NCI-H146 treated with DMSO at 0.1 percent for 48 hours (cell line): ENCODE measurements at regions not wholly inside any gene's neighbourhood (a gene's known extent, or its start where the extent isn't known, plus 50 kb on each side); places are given as distances from the start of the nearest gene placed in this dataset.
"Not testable (repeated sequence)": the region's sequence is repeated elsewhere in the genome, so short reads cannot be mapped to it uniquely, and the experiment has no call there.

Experiments
- DNase-seq: peaks from one replicate; lab custom pipeline; 2025; ENCODE audit not compliant: unreplicated experiment; lab: John Stamatoyannopoulos, UW

DNA sequence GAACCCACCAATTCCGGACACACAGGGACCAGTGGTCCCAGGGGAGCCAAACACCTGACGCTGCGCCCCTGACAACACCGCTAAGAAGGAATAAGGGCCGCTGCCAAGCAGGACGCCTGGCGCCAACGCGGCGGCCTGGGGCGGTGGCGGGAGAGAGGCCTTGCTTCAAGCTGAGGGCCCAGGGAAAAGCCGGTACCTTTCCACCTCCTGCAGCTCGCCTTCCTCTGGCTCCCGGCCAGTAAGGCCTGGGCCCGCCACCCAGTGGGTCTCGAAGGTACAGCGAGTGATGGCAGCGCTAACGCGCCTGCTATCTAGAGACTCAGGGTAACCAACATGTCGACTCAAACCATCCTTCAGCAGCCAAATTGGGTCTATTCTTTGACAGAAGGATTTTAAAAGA is 1074.1 kb downstream of the SI start:
- DNase-seq = no peak

DNA sequence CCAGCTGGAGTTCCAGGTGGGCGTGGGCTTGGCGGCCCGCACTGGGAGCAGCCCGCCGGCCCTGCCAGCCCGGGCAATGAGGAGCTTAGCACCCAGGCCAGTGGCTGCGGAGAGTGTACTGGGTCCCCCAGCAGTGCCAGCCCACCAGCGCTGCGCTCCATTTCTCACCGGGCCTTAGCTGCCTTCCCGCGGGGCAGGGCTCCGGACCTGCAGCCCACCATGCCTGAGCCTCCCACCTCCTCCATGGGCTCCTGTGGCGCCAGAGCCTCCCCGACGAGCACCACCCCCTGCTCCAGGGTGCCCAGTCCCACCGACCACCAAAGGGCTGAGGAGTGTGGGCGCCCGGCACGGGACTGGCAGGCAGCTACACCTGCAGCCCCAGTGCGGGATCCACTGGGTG is 1075.3 kb downstream of the SI start:
- not testable (repeated sequence) for DNase-seq

- no peak for DNase-seq
These were observed 1094.4 kb downstream of the SI start for GRCh38 chr3:163983940-163984339.

- no peak for DNase-seq
These were observed 1106.4 kb downstream of the SI start for GRCh38 chr3:163971861-163972260.

DNA sequence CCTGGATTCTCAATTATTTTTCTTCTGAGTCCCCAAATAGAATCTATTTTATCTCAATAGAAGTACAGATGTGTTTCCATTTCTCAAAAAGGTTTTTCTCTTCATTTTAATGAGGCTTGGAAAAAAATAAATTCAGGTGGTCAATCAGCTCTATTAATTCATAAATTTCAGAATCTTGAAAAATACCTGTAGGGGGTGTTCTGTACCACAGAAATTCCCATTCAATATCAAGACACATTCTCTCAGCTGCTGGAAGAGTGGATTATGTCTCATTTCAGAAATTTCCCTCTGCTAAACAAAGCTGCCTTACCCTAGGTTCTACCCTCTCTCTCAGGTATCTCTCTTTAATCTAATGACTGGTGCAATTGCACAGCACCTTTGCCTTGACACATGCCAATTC is 1121.2 kb downstream of the SI start:
- DNase-seq = no peak

- no peak for DNase-seq
These were observed 1124.8 kb downstream of the SI start for GRCh38 chr3:163953526-163953925.

GRCh38 chr3:163952499-163952898 is 1125.8 kb downstream of the SI start:
- DNase-seq = no peak

DNA sequence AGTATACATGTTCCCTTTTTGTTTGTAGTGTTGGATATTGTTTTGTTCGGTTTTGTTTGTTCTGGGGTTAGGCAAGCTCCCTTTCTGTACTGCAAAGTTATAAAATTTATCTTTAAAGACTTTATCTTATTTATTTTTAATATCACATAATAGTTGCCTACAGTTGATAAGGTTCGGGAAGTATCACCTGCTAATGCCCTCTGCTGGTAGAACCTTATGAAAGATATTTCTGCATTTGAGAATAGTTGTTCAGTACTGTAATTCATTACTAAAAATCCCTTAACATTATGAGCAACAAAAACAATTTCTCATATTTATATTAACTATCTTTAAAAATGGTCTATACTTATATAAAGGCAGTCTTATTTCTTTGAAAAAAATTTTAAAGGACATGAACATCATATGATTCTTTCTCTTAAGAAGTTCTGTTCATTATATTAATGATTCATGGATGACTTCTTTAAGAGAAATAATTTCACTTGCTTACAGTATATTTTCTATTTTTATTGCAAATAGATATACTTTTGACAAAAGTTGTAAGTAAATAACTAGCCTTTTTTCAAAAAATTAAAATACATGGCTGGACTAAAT is 1126.8 kb downstream of the SI start:
- no peak for DNase-seq

- DNase-seq = no peak
These were observed 1131.5 kb downstream of the SI start for GRCh38 chr3:163946785-163947184.

DNA sequence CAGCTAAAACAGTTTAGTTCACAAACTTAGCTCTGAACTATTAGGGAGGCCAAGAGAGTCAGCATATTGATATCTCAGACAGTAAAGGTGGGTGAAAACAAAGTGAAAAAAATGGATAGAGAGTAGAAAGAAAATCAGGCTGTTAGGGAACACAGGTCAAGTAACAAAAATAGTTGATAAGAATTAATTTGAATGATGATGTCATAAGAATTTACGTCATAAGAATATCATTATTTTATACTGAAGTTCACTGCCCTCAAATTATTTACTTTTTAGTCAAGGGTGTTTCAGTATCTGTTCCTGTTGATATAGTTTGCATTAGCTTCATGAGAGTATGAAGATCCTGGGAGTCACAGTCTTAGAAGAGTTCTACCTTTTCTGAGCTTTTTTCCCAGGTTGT is 1134.6 kb downstream of the SI start:
- DNase-seq = no peak

DNA sequence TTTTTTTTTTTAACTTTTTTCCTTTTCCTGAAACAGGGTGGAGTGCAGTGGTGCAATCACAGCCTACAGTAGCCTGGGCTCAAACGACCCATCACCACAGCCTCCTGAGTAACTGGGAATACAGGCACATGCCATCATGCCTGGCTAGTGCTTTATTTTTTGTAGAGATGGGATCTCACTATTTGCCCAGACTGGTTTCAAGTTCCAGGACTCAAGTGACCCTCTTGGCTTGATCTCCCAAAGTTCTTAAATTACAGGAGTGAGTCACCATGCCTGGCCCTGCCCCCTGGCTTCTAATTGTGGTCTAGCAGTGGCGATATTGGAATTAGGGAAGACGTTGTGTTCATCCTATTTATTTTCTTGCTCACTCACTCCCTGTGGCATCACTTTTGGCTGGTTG is 1138.4 kb downstream of the SI start:
- no peak for DNase-seq

- no peak for DNase-seq
These were observed 1141.8 kb downstream of the SI start for GRCh38 chr3:163936543-163936942.

- DNase-seq = no peak
These were observed 1142.9 kb downstream of the SI start for GRCh38 chr3:163935411-163935810.

DNA sequence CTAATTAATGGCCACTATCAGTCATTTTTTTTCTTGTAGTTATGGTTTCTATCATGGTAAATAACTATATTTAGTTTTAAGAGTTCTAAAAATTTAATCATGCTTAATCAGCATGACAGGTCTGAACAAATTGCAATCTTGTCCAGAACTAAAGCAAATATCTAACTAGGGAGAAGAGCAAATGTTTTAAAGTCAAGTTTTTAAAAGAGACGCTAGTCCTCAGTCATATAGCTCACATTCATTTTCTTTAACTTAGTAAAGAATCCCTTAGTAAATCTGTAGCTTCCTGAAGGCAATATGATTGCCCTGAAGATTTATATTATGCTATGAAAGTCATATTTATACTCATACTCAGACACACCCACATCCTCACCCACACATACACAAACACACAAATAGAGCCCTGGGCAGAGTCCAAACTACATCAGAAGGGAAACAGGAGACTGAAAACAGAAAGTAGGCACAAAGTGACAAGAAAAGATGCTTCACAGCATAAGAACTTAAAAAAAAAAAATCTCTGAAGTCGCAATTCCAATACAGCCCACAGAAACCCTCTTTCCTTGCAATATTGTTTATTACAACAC is 1149.1 kb downstream of the SI start:
- DNase-seq = no peak

GRCh38 chr3:163927521-163927920 is 1150.8 kb downstream of the SI start:
- no peak for DNase-seq

GRCh38 chr3:163924600-163924999 is 1153.7 kb downstream of the SI start:
- peak; percentile 28 for DNase-seq

DNA sequence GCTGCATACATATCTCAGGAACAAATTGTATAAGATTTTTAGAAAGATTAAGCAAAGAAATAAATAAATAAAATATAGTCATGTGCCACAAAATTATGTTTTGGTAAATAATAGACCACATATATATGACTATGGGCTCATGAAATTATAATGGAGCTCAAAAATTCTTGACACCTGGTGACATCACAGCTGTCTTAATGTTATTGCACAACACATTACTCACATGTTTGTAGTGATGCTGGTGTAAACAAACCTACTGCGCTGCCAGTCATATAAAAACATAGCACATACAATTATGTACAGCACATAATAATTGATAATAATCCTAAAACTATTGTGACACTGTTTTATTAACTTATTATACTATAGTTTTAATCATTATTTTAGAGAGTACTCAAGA is 1159.1 kb downstream of the SI start:
- DNase-seq = no peak

DNA sequence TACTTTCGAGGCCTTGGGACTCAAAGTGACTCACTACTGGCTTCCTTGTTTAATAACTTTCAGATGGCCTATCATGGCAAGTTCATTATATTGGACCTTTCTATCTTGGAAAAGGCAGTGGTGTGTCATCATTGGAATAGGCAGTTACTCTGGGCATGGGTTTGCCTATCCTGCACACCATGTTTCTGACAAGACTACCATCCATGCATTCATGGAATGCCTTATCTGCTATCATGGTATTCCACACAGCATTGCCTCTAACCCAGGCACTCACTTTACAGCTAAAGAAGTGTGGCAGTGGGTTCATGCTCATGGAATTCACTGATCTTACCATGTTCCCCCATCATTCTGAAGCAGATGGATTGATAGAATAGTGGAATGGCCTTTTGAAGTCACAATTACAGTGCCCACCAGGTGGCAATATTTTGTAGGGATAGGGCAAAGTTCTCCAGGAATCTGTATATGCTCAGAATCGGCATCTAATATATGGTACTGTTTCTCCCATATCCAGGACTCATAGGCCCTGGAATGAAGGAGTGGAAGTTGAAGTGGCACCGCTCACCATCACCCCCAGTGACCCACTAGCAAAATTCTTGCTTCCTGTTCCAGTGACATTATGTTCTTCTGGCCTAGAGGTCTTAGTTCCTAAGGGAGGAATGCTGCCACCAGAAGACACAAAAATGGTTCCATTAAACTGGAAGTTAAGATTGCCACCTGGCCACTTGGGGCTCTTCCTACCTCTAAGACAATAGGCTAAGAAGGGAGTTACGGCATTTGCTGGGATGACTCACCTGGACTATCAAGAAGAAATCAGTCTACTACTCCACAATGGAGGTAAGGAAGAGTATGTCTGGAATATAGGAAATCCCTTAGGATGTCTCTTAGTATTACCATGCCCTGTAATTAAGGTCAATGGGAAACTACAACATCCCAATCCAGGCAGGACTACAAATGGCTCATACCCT is 1161.4 kb downstream of the SI start:
- peak; percentile 22 for DNase-seq

- DNase-seq = no peak
These were observed 1163.0 kb downstream of the SI start for GRCh38 chr3:163915280-163915679.

DNA sequence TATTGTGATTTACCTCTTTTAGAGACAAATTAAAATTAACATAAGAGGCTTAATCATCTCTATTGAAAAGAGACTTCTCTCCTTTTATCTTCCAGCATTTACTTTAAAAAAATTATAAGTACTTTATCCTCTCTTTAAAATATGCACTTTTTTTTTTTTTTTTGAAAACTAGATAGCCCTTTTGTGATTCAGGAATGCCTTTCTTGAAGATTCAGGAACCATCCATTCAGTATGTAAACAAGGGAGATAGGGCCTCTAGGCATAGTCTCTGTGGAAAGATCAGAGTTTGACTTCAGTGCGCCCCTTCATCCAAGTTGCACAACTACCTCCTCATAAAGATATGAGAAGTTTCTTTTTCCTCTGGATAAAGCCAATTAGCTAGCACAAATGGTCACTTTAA is 1163.7 kb downstream of the SI start:
- no peak for DNase-seq

DNA sequence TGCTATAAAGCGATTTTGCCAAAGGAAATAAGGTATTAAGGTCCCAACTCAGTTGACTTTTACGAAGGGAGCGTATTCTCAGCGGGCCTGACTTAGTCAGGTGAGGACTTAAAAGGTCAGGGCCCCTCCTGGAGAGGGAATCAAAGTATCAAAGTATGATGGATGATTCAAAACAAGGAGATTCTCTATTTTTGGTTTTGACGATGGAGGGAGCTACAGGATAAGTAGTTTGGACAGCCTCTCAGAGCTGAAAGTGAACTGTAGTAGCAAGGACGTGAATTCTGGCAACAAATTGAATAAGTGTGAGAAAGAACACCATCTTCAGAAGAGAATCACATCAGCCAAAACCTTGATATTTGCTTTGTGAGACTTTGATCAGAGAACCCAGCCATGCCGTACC is 1186.5 kb downstream of the SI start:
- no peak for DNase-seq

GRCh38 chr3:163890661-163891060 is 1187.6 kb downstream of the SI start:
- peak; percentile 14 for DNase-seq
